HEK293 (cell line): ENCODE measurements at regions not wholly inside any gene's neighbourhood (a gene's known extent, or its start where the extent isn't known, plus 50 kb on each side); places are given as distances from the start of the nearest gene placed in this dataset.

ENCODE experiments used
- GFI1B ChIP-seq: fragments of 450-650 bp; formaldehyde crosslinking; IDR thresholded peaks from 2 replicates; pipeline ENCODE4 v1.5.1; 2016; ENCODE audit warnings: missing biosample characterization, missing genetic modification characterization
- ZFP69B ChIP-seq: fragments of 450-650 bp; formaldehyde crosslinking; IDR thresholded peaks from 2 replicates; pipeline ENCODE4 v1.5.1; 2016; ENCODE audit warnings: missing biosample characterization, missing genetic modification characterization
- ZNF366 ChIP-seq: fragments of 450-650 bp; formaldehyde crosslinking; conservative IDR thresholded peaks from 2 replicates; pipeline ENCODE4 v1.5.1; 2016; ENCODE audit warnings: missing biosample characterization, missing genetic modification characterization
- ZNF514 ChIP-seq: fragments of 450-650 bp; formaldehyde crosslinking; IDR thresholded peaks from 2 replicates; pipeline ENCODE4 v1.5.1; 2016; ENCODE audit warnings: missing biosample characterization, missing genetic modification characterization
- ZNF521 ChIP-seq: fragments of 450-650 bp; formaldehyde crosslinking; IDR thresholded peaks from 2 replicates; pipeline ENCODE4 v1.5.1; 2017; ENCODE audit warnings: missing biosample characterization, mild to moderate bottlenecking, missing genetic modification characterization
- ZNF549 ChIP-seq: fragments of 450-650 bp; IDR thresholded peaks from 2 replicates; pipeline ENCODE4 v1.5.1; 2018; ENCODE audit warnings: missing biosample characterization, missing genetic modification characterization, mild to moderate bottlenecking, inconsistent platforms, moderate library complexity
- ZNF747 ChIP-seq: fragments of 450-650 bp; formaldehyde crosslinking; IDR thresholded peaks from 2 replicates; pipeline ENCODE4 v1.5.1; 2016; ENCODE audit warnings: missing biosample characterization, missing genetic modification characterization
- ZNF76 ChIP-seq: fragments of 450-650 bp; formaldehyde crosslinking; IDR thresholded peaks from 2 replicates; pipeline ENCODE4; 2016; ENCODE audit warnings: low read depth, missing biosample characterization, missing genetic modification characterization, borderline replicate concordance
- TF ChIP-seq, protein P1 (sequence below): fragments of 450-650 bp; formaldehyde crosslinking; IDR thresholded peaks from 2 replicates; pipeline ENCODE4 v1.5.1; 2016; ENCODE audit warnings: missing biosample characterization, missing genetic modification characterization

DNA sequence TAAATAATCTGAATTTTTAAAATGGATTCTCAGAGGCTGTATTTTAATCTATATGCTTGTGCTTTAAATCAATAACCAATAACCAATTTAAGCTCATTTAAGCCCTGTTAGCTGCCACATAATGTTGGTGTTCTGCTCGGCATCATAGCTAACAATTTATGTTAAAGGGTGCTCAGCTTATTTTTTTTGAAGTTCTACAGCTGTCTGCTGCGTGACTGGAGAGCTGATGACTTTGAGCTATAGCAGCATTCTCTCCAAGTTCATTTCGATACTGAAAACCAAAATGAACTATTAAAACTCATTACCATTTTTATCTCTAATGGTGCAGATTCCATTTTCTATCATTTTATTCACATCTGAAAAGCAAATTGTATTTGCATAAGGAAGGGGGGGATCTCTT, 357.8 kb downstream of the AJAP1 start:
- TF ChIP-seq GFI1B (tag by site-specific recombination) (no peak), ZNF747 (tag by site-specific recombination) (no peak), ZNF521 (tag by site-specific recombination) (no peak), ZNF549 (no peak), ZFP69B (tag by site-specific recombination) (no peak), ZNF514 (no peak), ZNF366 (tag by site-specific recombination) (no peak), ZNF76 (tag by site-specific recombination) (no peak)
- TF ChIP-seq, protein P1, sequence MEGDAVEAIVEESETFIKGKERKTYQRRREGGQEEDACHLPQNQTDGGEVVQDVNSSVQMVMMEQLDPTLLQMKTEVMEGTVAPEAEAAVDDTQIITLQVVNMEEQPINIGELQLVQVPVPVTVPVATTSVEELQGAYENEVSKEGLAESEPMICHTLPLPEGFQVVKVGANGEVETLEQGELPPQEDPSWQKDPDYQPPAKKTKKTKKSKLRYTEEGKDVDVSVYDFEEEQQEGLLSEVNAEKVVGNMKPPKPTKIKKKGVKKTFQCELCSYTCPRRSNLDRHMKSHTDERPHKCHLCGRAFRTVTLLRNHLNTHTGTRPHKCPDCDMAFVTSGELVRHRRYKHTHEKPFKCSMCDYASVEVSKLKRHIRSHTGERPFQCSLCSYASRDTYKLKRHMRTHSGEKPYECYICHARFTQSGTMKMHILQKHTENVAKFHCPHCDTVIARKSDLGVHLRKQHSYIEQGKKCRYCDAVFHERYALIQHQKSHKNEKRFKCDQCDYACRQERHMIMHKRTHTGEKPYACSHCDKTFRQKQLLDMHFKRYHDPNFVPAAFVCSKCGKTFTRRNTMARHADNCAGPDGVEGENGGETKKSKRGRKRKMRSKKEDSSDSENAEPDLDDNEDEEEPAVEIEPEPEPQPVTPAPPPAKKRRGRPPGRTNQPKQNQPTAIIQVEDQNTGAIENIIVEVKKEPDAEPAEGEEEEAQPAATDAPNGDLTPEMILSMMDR (tag by site-specific recombination), result no peak
